ENCODE measurements at regions not wholly inside any gene's neighbourhood (a gene's known extent, or its start where the extent isn't known, plus 50 kb on each side); places are given as distances from the start of the nearest gene placed in this dataset.
A peak's percentile ranks its signal among the peaks of the same experiment; 100 is the strongest.

- FAIRE-seq (no peak), ATAC-seq (no peak), DNase-seq (ENCODE audit: low spot score) (no peak)
- in situ Hi-C loops (cut with HindIII; ENCODE audit: extremely low pct_ligation_motif_present, low pct_unique_long_range_greater_than_20kb) (no loop called here), intact Hi-C loops (cut with micrococcal nuclease; ENCODE audit: unreplicated experiment) (loop anchor here (1.0 kb wide), 1 partner anchor 48 kb away; no protein-coding TSS in a partner anchor)
- 5% methylated on average over 4 of the region's 4 CpGs for WGBS (ENCODE audit: low lambda C conversion rate)
- no peak overlapping the region for H3K4me2 ChIP-seq (ENCODE audit: low read depth, low read length)
- H3K36me3 ChIP-seq (replicated peaks in 1 of 2; ENCODE audit: control insufficient read depth in 1 of 2, insufficient read depth in 2 of 2, low read length in 2 of 2): no peaks in the 10 kb centered on the region
- H4K20me1 ChIP-seq (ENCODE audit: insufficient read depth, low read length): no peaks in the 10 kb centered on the region; the same call in none of the 2 replicates
- TF ChIP-seq ZNF777 (CRISPR knock-in tag; IDR thresholded peaks at IDR 0.05) (no peak), MNT (IDR thresholded peaks at IDR 0.05) (peak; percentile 94)
- H3K9me3 ChIP-seq (ENCODE audit: low read length): no peaks in the 10 kb centered on the region
- no peak overlapping the region for H2AFZ ChIP-seq (ENCODE audit: low read length)
- H3K27me3 ChIP-seq (ENCODE audit: control insufficient read depth in 1 of 2, insufficient read depth in 2 of 2, low read length in 2 of 2): peaks cover 11 to 82% of the 10 kb centered on the region in 2 experiments; a peak in 4 of 5 replicates
- CTCF ChIA-PET (ENCODE audit: low intra/inter-chr PET ratio, low total read pairs): no interaction called here
- no peaks in the 10 kb centered on the region for H3K79me2 ChIP-seq (ENCODE audit: insufficient read depth, low read length)
- H3K4me1 ChIP-seq (ENCODE audit: insufficient read depth, low read length): no peaks in the 10 kb centered on the region; the same call in 1 of the 2 replicates
- H3K4me3 ChIP-seq (replicated peaks in 1 of 3; ENCODE audit: insufficient read depth in 1 of 3, low read depth in 2 of 3, low read length in 3 of 3): no peak overlapping the region
- no peak overlapping the region for H3K9ac ChIP-seq (ENCODE audit: insufficient read depth, low read depth, low read length)
- BruUV-seq (replicated peaks): no TSS peak
- H3K27ac ChIP-seq (ENCODE audit: extremely low read length, insufficient read depth, low read length): no peak overlapping the region
- POLR2A ChIA-PET: interaction anchor here (0.9 kb wide), 1 partner anchor 76 kb away, joined by 3 read pairs; the partner anchor contains the start of gene TNRC6C
Observed at GRCh38 chr17:77882040-77882439, 76.5 kb upstream of the TNRC6C start.

GRCh38 chr17:77882481-77883212 lies 75.9 kb upstream of the TNRC6C start:
- in situ Hi-C loops (cut with HindIII; ENCODE audit: extremely low pct_ligation_motif_present, low pct_unique_long_range_greater_than_20kb): no loop called here

More at GRCh38 chr17:77882481-77883212, 75.9 kb upstream of the TNRC6C start:
- Histone ChIP-seq H3K27ac (ENCODE audit: extremely low read length, insufficient read depth, low read length) (no peak overlapping the region), H2AFZ (ENCODE audit: low read length) (no peak overlapping the region), H3K36me3 (replicated peaks in 1 of 2; ENCODE audit: control insufficient read depth in 1 of 2, insufficient read depth in 2 of 2, low read length in 2 of 2) (no peaks in the 10 kb centered on the region), H3K4me3 (replicated peaks in 1 of 3; ENCODE audit: insufficient read depth in 1 of 3, low read depth in 2 of 3, low read length in 3 of 3) (no peak overlapping the region), H3K9me3 (ENCODE audit: low read length) (no peaks in the 10 kb centered on the region), H3K79me2 (ENCODE audit: insufficient read depth, low read length) (no peaks in the 10 kb centered on the region), H3K9ac (ENCODE audit: insufficient read depth, low read depth, low read length) (no peak overlapping the region), H3K4me1 (ENCODE audit: insufficient read depth, low read length) (peaks cover 6% of the 10 kb centered on the region), H3K27me3 (ENCODE audit: control insufficient read depth in 1 of 2, insufficient read depth in 2 of 2, low read length in 2 of 2) (peaks cover 11 to 82% of the 10 kb centered on the region in 2 experiments), H4K20me1 (ENCODE audit: insufficient read depth, low read length) (no peaks in the 10 kb centered on the region; the same call in none of the 2 replicates), H3K4me2 (ENCODE audit: low read depth, low read length) (0 out of 2 replicates have a peak overlapping the region, but pooled peaks have one; percentile 1)
- ChIA-PET CTCF (ENCODE audit: low intra/inter-chr PET ratio, low total read pairs) (no interaction called here), POLR2A (interaction anchor here (0.9 kb wide), 1 partner anchor 75 kb away, joined by 3 read pairs; the partner anchor contains the start of gene TNRC6C)
- BruUV-seq (replicated peaks): no TSS peak
- ATAC-seq: peak; percentile 55
- FAIRE-seq: no peak
- intact Hi-C loops (cut with micrococcal nuclease; ENCODE audit: unreplicated experiment): loop anchor here (1.0 kb wide), 1 partner anchor 48 kb away; no protein-coding TSS in a partner anchor
- TF ChIP-seq ESRRA (CRISPR knock-in tag; IDR thresholded peaks at IDR 0.05; ENCODE audit: low read depth): 0 out of 2 replicates have a peak, but pooled peaks have one; percentile 50
- TF ChIP-seq MEF2D (CRISPR knock-in tag; IDR thresholded peaks at IDR 0.05): no peak
- peak; percentile 46; the same call in 1 of the 2 replicates for TF ChIP-seq CREB1 (IDR thresholded peaks at IDR 0.05)
- no peak for TF ChIP-seq CREB1 (CRISPR knock-in tag; IDR thresholded peaks at IDR 0.05)
- peak; percentile 18 for DNase-seq (ENCODE audit: low spot score)
- WGBS (ENCODE audit: low lambda C conversion rate): 11% methylated on average over 11 of the region's 12 CpGs

All from HepG2 (cell line).